ENCODE measurements at regions not wholly inside any gene's neighbourhood (a gene's known extent, or its start where the extent isn't known, plus 50 kb on each side); places are given as distances from the start of the nearest gene placed in this dataset.
"Not testable (repeated sequence)": the region's sequence is repeated elsewhere in the genome, so short reads cannot be mapped to it uniquely, and the experiment has no call there.

DNA sequence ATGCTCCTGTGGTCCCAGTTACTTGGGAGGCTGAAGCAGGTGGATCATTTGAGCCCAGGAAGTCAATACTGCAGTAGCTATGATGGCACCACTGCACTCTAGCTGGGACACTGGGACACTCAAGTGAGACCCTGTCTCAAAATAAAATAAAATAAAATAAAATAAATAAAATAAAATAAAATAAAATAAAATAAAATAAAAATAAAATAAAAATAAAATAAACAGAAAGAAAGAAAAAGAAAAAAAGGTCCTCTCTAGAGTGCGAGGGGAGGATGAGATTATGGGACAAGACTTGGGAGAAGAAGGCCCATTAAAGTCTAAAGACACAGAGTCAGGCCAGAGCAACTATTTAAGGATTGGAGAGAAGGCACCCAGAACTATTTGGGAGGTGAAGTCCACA, 172.5 kb downstream of the IER5 start:
- no peak for DNase-seq

DNA sequence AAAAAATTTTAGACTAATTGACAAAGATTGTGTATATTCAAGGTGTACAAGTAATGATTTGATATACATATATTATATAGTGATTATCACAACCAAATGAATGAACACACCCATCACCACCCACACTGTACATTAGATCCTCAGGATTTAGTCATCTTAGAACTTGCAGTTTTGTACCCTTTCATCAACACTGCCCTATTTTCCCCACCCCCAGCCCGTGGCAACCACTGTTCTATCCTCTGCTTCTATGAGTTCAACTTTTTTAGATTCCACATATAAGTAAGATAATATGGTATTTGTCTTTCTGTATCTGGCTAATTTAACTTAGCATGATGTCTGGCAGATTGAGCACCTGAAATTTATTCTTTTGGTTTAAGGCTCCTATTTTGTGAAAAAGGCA, 173.6 kb downstream of the IER5 start:
- no peak for DNase-seq

DNA sequence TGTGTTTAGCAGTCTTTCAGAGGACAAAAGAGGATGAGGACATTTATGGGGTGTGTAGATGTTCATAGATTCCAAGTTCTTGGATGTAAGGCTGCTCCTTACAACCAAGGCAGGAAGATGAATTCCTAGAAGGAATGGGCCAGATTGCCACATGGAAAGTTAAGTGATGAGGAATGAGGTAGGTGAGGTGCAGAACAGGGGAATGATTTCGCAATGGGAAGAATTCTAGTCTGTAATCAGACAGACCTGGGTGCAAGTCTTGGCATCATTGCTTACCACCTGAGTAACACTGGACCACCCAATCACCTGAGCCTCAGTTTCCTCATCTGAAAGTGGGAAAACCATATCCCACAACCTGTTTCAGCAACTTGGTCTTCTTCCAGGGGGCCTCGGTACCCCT, 174.9 kb downstream of the IER5 start:
- no peak for DNase-seq

GRCh38 chr1:181264821-181265220, 176.3 kb downstream of the IER5 start:
- no peak for DNase-seq

DNA sequence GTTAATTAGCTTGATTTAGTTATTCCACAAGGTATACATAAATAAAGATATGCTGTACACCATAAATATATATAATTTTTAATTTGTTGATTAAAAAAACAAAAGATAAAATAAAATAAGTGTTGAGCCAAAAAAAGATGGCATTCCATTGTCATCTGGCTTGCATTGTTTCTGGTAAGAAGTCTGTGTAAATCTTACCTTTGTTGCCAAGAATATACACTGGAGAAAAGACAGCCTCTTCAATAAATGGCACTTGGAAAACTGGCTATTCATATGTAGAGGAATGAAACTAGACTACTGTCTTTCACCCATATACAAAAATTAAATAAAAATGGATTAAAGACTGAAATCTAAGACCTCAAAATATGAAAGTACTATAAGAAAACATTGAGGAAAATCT, 196.5 kb downstream of the IER5 start:
- DNase-seq = no peak

GRCh38 chr1:181295217-181295616, 188.1 kb upstream of the CACNA1E start:
- DNase-seq = no peak

GRCh38 chr1:181296180-181296579, 187.1 kb upstream of the CACNA1E start:
- no peak for DNase-seq

DNA sequence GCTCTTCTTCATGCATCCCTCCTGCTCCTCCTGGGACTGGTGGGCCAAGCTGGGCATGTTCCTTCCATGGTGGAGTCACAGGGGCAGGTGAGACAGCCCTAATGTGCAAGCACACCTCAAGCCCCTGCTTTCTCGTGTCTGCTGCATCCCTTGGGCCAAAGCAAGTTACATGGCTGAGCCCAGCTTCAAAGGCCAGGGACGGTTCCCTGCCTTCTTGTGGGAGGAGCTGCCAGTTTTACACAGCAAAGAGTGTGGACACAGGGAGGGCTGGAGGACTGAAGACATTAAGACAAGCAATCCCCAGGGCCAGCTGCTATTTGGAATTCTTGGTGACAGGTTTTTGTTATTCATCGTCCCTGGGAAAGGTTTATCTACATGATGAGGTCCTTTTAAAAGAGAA, 175.2 kb upstream of the CACNA1E start:
- DNase-seq = no peak

DNA sequence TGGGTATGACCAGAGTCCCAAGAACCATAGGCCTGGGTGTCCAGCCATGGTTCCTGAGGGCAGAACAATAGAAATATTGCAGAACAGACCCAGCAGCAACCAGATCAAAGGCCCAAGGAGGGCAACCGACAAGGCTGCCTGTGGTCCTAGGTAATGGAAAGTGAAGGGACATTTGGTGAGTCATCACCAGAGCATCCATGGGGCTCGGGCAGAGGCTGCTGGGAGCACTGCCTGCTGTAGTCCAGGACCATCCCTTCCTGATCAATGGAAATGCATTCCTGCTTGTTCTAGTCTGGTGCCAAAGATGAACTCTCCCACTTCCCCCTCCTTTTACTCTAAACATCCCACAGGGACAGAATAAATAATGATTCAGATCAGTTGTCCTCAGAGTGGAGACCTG, 172.8 kb upstream of the CACNA1E start:
- DNase-seq = no peak

DNA sequence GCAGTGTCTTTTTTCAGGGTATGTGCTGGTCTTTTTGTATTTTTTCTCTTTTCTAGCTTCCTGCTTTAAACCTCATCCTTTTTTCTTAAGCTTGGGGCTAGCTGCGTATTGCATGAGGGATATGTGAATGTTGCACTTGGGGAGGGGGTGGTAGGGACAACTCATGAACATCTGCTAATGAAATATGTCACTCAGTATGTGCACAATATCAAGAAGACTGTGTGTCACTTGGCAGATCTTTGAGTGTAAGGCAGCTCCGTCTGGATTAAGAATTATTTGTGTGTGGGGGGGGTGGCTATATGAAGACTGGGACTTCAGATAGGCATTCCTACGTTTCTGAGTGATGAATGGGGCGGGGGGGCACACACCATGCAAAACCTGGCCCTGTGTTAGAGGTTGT, 170.4 kb upstream of the CACNA1E start:
- no peak for DNase-seq

- no peak for DNase-seq
Observed at GRCh38 chr1:181313466-181313865, 169.9 kb upstream of the CACNA1E start.

GRCh38 chr1:181314010-181314409, 169.3 kb upstream of the CACNA1E start:
- no peak for DNase-seq

- DNase-seq = no peak
Observed at GRCh38 chr1:181314959-181315358, 168.4 kb upstream of the CACNA1E start.

DNA sequence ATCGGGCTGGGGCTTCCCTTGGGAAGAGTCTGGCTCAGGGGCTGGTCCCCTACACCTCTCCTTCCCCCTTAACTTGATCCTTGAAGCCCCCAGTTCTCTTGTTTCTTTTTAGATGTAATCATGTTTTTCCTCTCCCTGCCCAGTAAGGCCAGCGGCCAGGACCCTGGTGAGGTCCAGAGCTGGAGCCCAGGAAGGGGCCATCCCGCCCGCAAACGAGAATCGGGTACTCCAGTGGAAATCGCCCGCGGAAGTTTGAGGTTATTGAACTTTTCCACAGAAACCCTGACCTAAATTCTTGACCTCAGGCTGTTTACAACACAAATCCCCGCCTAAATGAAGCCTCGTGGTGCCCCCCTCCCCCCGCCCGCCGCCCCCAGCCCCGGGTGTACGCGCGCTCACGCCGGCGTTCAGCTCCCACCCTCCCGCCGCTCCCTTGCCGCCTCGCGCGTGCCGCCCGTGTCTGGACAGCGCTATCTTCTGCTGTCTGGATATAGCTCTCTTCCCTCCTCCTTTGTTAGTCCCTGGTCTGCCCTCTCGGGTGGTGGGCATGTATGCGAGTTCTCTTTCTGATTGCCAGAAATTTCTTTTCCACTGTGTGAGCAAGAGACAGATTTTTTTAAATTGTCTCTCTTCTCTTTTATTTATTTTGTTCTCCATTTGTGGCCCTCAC, 165.9 kb upstream of the CACNA1E start:
- no peak for DNase-seq

- DNase-seq = no peak
Observed at GRCh38 chr1:181318022-181318857, 165.1 kb upstream of the CACNA1E start.

DNA sequence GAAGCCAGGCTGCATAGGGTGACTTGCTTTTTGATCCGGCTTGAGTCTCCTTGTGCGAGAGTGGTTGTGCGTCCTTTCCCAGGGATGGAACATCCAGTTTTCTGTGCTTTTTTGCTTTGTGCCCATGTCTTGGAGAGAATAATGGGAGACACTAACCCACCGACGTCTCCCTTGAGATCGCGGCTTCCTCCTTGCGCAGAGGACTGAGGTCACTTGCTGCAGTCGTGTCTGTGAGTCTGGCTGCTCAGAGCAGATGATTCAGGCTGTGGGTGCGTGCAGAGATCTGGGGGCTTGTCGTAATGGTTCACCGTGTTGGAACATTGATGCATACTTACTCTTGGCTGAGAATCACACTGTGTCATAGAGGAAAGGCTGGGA, 164.5 kb upstream of the CACNA1E start:
- DNase-seq = no peak

DNA sequence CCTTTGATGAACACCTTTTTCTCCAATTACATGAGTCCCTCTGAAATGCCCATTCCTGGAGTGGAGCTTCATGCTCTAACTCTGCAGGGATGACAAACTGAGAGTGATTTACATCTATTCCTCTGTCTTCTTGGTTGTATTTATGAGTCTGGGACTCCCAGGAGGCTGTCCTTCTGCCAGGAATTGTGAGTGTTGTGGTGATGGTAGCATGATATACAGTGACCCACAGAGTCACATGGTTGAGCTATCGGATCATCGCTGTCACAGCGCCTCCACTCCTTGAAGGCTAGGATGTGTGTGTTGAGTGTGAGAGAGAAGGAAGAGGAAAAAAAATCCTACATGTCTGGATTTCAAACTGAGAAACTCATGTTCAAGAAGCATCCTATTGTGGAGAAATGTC, 163.4 kb upstream of the CACNA1E start:
- no peak for DNase-seq

- no peak for DNase-seq
Observed at GRCh38 chr1:181324797-181325616, 158.3 kb upstream of the CACNA1E start.

DNA sequence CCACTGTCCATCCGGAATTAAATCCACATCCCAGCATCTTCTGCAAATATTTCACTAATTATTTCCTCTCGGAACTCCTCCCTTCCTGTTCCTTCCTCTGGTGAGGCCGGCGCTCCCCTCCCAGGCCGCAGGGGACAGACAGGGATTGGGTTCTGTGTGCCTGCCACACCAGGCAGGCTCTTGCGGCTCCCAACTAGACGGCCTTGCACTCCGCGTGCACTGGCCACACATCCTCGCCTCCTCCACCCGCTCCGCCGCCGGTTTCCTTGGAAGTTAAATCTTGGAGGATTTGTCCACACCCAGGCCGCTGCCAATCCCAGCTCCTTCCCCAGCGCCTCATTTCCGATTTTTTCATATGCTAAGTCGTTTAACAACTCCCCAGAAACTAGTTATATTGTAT, 157.6 kb upstream of the CACNA1E start:
- DNase-seq = not testable (repeated sequence)

DNA sequence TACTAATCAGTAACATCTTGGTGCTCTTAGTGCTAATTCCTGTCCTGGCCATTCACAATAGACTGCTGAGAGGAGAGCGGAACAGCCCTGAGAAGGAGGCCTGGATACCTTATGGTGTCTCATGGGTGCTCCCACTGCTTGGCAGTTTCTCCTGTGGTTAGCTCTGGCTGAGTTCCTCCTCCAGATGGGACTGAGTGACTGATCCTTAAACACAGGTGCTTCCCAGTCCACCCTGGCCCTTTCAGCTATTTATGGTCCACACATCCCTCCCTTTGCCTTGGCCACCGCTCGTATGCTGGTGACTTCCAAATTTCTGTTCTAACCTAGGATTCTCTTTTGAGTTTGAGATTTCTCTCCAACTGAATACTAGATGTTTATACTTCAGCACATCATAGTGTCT, 157.0 kb upstream of the CACNA1E start:
- DNase-seq = no peak

DNA sequence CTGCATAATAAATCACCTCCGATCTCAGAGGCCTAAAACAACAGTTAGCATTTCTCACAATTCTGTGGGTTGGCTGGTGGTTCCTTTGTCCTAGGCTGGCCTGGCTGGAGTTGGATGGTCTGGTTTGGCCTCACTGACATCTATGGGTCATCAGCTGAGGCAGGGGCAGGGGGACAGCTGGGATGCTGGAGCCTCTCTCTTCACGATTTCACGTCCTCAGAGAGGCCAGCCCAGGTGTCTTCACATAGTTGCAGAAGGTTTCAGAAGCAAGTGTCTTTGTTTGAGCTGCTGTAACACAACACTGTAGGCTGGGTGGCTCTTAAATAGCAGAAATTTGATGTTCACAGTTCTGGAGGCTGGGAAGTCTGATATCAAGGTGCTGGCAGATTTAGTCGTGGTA, 155.5 kb upstream of the CACNA1E start:
- DNase-seq = no peak

DNA sequence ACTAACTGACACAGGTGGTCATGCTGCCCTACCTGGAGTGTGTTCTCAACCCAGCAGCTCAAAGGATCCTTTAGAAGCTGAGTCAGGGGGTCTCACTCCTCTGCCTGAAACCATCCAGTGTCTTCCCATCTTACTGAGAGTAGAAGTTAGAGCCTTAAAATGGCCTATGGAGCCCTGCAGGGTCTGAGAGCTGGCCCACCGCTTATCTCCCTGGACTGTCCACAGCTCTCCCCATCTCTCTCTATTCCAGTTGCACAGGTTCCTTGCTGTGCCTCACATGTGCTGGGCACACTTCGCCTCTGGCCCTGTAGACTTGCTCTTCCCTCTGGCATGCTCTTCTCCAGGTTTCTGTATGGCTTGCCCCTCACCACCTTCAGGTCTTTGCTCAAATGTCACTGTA, 148.6 kb upstream of the CACNA1E start:
- DNase-seq = no peak

- no peak for DNase-seq
Observed at GRCh38 chr1:181335631-181336030, 147.7 kb upstream of the CACNA1E start.
